Adipocyte (in vitro differentiated cells): ENCODE measurements at regions not wholly inside any gene's neighbourhood (a gene's known extent, or its start where the extent isn't known, plus 50 kb on each side); places are given as distances from the start of the nearest gene placed in this dataset.

Experiments used
- DNase-seq: peaks from one replicate; pipeline ENCODE4 v3.0.0-alpha.2; 2015; ENCODE audit warnings: low read depth
- H3K27me3 ChIP-seq: replicated peaks from 2 replicates; pipeline ENCODE4 v1.7.0; 2013; ENCODE audit warnings: mild to moderate bottlenecking, low read length, moderate library complexity; ENCODE audit not compliant: control insufficient read depth, insufficient read depth
- H3K36me3 ChIP-seq: 2 replicates; pipeline ENCODE4 v1.7.0; 2013; ENCODE audit warnings: low read length, mild to moderate bottlenecking, moderate library complexity; ENCODE audit not compliant: control insufficient read depth, insufficient read depth, severe bottlenecking
- H3K4me1 ChIP-seq: 2 replicates; pipeline ENCODE4 v1.7.0; 2013; ENCODE audit warnings: mild to moderate bottlenecking, low read length, moderate library complexity; ENCODE audit not compliant: control insufficient read depth, insufficient read depth
- H3K4me3 ChIP-seq: 2 replicates; pipeline ENCODE4 v1.7.0; 2013; ENCODE audit warnings: mild to moderate bottlenecking, low read length, moderate library complexity
- H3K9ac ChIP-seq: 2 replicates; pipeline ENCODE4 v1.7.0; 2013; ENCODE audit warnings: mild to moderate bottlenecking, low read length, moderate library complexity
- H3K9me3 ChIP-seq: 2 replicates; pipeline ENCODE4 v1.7.0; 2013; ENCODE audit warnings: mild to moderate bottlenecking, low read length, moderate library complexity; ENCODE audit not compliant: control insufficient read depth

DNA sequence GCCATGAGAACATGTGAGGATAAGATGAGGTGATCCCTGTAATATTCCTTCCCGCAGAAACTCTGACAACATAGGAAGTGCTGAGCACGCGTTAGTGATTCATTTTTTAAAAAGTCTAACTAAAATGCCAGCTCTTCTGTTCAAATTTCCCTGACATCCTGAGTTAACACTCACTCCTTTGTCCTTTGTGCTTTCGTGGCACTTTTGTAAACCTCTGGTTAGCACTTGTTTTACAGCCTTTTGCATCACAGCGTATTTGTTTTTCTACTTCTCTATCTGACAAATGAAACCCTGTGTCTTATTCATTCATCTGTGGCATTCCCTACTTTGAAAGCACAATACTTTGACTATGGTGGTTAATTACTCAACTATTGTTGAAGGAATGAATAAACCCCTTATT lies 313.6 kb downstream of the NUAK1 start:
- no peaks in the 10 kb centered on the region for H3K36me3 ChIP-seq
- H3K9me3 ChIP-seq: no peaks in the 10 kb centered on the region
- H3K27me3 ChIP-seq: no peaks in the 10 kb centered on the region
- H3K9ac ChIP-seq: no peak overlapping the region
- no peak overlapping the region for H3K4me3 ChIP-seq
- peaks cover 17% of the 10 kb centered on the region for H3K4me1 ChIP-seq
- no peak for DNase-seq

DNA sequence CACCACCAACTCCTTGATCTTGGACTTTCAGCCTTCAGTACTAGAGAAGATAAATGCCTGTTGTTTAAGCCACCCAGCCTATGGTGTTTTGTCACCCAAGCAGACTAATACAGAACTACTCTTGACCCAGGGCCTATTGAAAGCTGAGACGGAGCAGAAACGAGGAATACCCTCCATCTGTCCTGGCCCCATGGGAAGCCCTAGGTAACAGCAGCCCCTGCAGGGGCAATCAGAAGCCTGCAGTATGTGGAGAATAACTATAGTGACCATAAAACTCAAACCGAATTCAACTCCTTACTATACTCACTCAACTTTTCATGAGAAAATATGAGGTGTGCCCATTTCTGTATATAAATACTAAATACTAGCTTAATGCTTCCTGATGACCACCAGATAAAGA lies 307.4 kb downstream of the NUAK1 start:
- Histone ChIP-seq H3K9me3 (no peaks in the 10 kb centered on the region), H3K4me3 (no peak overlapping the region), H3K36me3 (no peaks in the 10 kb centered on the region), H3K4me1 (no peaks in the 10 kb centered on the region), H3K27me3 (no peaks in the 10 kb centered on the region), H3K9ac (no peak overlapping the region)
- no peak for DNase-seq

- Histone ChIP-seq H3K4me3 (no peak overlapping the region), H3K27me3 (no peaks in the 10 kb centered on the region), H3K36me3 (no peaks in the 10 kb centered on the region), H3K9me3 (no peaks in the 10 kb centered on the region), H3K4me1 (no peaks in the 10 kb centered on the region), H3K9ac (no peak overlapping the region)
- no peak for DNase-seq
These were observed 306.7 kb downstream of the NUAK1 start for GRCh38 chr12:105832021-105832420.

DNA sequence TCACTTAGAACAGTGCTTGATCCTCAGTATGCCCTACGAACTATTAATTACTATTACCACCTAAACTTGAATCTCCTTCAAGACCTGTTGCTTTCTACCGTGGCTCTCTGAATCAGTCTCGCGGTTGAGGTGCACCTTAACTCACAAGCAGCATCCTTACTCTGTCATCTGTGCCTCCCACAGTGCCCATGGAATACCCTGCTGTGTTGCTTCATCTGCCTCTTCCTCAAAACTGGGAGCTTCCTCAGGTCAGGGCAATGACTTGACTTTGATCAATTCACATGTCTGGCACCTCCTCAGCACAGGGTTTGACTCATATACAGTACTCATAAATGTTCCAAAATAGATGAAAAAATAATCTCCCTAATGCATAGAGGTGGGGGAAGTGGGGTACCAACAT lies 305.9 kb downstream of the NUAK1 start:
- DNase-seq: no peak
- Histone ChIP-seq H3K4me3 (no peak overlapping the region), H3K4me1 (no peaks in the 10 kb centered on the region), H3K9ac (no peak overlapping the region), H3K36me3 (no peaks in the 10 kb centered on the region), H3K9me3 (no peaks in the 10 kb centered on the region), H3K27me3 (peaks cover 4% of the 10 kb centered on the region)

GRCh38 chr12:105834496-105834895 lies 304.3 kb downstream of the NUAK1 start:
- Histone ChIP-seq H3K4me1 (no peaks in the 10 kb centered on the region), H3K36me3 (no peaks in the 10 kb centered on the region), H3K9ac (no peak overlapping the region), H3K4me3 (no peak overlapping the region), H3K9me3 (no peaks in the 10 kb centered on the region), H3K27me3 (peaks cover 9% of the 10 kb centered on the region)
- DNase-seq: no peak

- H3K27me3 ChIP-seq: peaks cover 9% of the 10 kb centered on the region
- no peaks in the 10 kb centered on the region for H3K36me3 ChIP-seq
- no peak for DNase-seq
- H3K9ac ChIP-seq: no peak overlapping the region
- H3K4me1 ChIP-seq: no peaks in the 10 kb centered on the region
- H3K4me3 ChIP-seq: no peak overlapping the region
- no peaks in the 10 kb centered on the region for H3K9me3 ChIP-seq
These were observed 303.0 kb downstream of the NUAK1 start for GRCh38 chr12:105835580-105836241.

DNA sequence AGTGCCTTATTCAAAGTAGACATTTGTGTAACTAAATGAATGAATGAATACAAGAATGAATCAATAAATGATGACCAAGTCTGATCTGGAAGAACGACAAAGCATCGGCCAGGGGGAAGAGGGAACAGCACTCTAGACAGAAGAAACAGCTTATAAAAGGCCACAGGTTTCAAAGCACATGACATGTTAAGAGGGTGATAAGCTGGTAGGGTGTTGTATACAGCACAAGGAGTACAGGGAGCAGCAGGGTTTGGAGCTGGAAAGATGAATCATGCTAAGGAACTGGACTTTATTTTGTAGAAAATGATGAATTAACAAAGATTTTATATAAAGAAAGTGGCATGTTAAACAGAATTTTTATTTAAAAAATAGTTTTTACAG lies 302.5 kb downstream of the NUAK1 start:
- Histone ChIP-seq H3K9me3 (no peaks in the 10 kb centered on the region), H3K4me1 (no peaks in the 10 kb centered on the region), H3K4me3 (no peak overlapping the region), H3K27me3 (peaks cover 9% of the 10 kb centered on the region), H3K36me3 (no peaks in the 10 kb centered on the region), H3K9ac (no peak overlapping the region)
- no peak for DNase-seq

- no peak overlapping the region for H3K4me3 ChIP-seq
- no peak overlapping the region for H3K9ac ChIP-seq
- H3K9me3 ChIP-seq: no peaks in the 10 kb centered on the region
- no peaks in the 10 kb centered on the region for H3K4me1 ChIP-seq
- no peaks in the 10 kb centered on the region for H3K36me3 ChIP-seq
- peaks cover 9% of the 10 kb centered on the region for H3K27me3 ChIP-seq
- DNase-seq: no peak
These were observed 299.1 kb downstream of the NUAK1 start for GRCh38 chr12:105839629-105840127.

GRCh38 chr12:105840384-105840783 lies 298.4 kb downstream of the NUAK1 start:
- peaks cover 9% of the 10 kb centered on the region for H3K27me3 ChIP-seq
- no peaks in the 10 kb centered on the region for H3K36me3 ChIP-seq
- H3K9me3 ChIP-seq: no peaks in the 10 kb centered on the region
- no peaks in the 10 kb centered on the region for H3K4me1 ChIP-seq
- H3K9ac ChIP-seq: no peak overlapping the region
- no peak overlapping the region for H3K4me3 ChIP-seq
- no peak for DNase-seq

DNA sequence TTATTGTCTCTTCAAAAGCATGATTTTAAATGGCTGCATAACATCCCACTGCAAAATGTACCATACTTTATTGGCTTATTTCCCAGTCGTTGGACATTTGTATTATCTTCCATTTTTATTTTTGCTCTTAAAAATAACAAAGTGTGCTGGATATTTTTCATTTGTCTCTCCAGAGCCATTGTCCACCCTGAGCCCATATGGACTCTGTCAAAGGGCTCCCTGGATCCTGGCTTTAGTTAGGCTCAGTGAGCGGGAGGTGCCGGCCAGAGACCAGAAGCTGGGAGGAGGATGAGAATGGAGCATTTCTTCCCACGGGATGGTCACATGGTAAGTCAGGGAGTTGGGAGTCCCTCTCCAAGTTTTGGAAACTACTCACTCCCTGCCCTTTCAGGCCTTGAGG lies 296.9 kb downstream of the NUAK1 start:
- peaks cover under 1% of the 10 kb centered on the region for H3K9me3 ChIP-seq
- no peak overlapping the region for H3K9ac ChIP-seq
- H3K27me3 ChIP-seq: peaks cover 9% of the 10 kb centered on the region
- no peaks in the 10 kb centered on the region for H3K4me1 ChIP-seq
- no peak for DNase-seq
- no peaks in the 10 kb centered on the region for H3K36me3 ChIP-seq
- H3K4me3 ChIP-seq: no peak overlapping the region

DNA sequence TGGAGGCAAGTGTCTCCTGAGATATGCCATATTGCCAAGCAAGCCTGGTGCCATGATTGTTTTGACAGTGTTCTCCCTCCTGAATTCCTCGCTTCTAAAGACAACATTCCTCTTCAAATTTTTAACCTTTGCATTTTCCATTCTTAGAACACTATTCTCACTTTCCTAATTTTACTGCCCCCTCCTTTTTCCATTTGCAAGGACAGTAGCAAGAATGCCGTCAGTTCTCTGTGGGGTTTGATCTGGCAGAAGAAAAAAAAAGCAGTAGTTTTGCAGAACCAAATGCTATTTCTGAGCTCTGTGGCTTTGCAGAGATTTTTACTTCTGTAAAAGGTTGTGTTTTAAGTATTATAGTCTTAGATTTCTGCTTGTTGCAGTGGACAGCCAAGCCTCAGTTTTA lies 295.2 kb downstream of the NUAK1 start:
- no peaks in the 10 kb centered on the region for H3K36me3 ChIP-seq
- no peak overlapping the region for H3K4me3 ChIP-seq
- peak; percentile 13 for DNase-seq
- H3K27me3 ChIP-seq: peaks cover 5% of the 10 kb centered on the region
- no peak overlapping the region for H3K9ac ChIP-seq
- no peaks in the 10 kb centered on the region for H3K4me1 ChIP-seq
- H3K9me3 ChIP-seq: peaks cover 3% of the 10 kb centered on the region
